Trophoblast cell (in vitro differentiated cells and primary cell): ENCODE measurements at regions not wholly inside any gene's neighbourhood (a gene's known extent, or its start where the extent isn't known, plus 50 kb on each side); places are given as distances from the start of the nearest gene placed in this dataset.

Experiments
- DNase-seq, 2 donors: peaks; one replicate each; pipeline ENCODE4 v3.0.0-alpha.2; 2016
- H2AFZ ChIP-seq: 2 replicates; pipeline ENCODE4 v1.6.1; 2013; ENCODE audit warnings: low read length, moderate library complexity, mild to moderate bottlenecking; ENCODE audit not compliant: insufficient read depth, poor library complexity
- H2AK5ac ChIP-seq: 2 replicates; pipeline ENCODE4 v1.6.1; 2013; ENCODE audit warnings: mild to moderate bottlenecking, low read length
- H2BK120ac ChIP-seq: 2 replicates; pipeline ENCODE4 v1.6.1; 2013; ENCODE audit warnings: low read length, mild to moderate bottlenecking, moderate library complexity; ENCODE audit not compliant: insufficient read depth, poor library complexity
- H2BK12ac ChIP-seq: 2 replicates; pipeline ENCODE4 v1.6.1; 2013; ENCODE audit warnings: mild to moderate bottlenecking, low read length, moderate library complexity
- H2BK5ac ChIP-seq: 2 replicates; pipeline ENCODE4 v1.6.1; 2013; ENCODE audit warnings: low read length, low read depth, moderate library complexity, mild to moderate bottlenecking; ENCODE audit not compliant: poor library complexity
- H3K14ac ChIP-seq: 2 replicates; pipeline ENCODE4 v1.6.1; 2013; ENCODE audit warnings: mild to moderate bottlenecking, low read length
- H3K18ac ChIP-seq: 2 replicates; pipeline ENCODE4 v1.6.1; 2013; ENCODE audit warnings: mild to moderate bottlenecking, low read length
- H3K23ac ChIP-seq: 2 replicates; pipeline ENCODE4 v1.6.1; 2013; ENCODE audit warnings: low read length
- H3K27ac ChIP-seq: 2 replicates; pipeline ENCODE4 v1.5.1; 2013; ENCODE audit warnings: low read depth, mild to moderate bottlenecking, inconsistent platforms, low read length, moderate library complexity
- H3K27me3 ChIP-seq: 2 replicates; pipeline ENCODE4 v1.6.1; 2013; ENCODE audit warnings: inconsistent platforms, mild to moderate bottlenecking, low read length, moderate library complexity; ENCODE audit not compliant: insufficient read depth
- H3K36me3 ChIP-seq, 2 experiments: 1 replicate in 1 of 2; 2 replicates in 1 of 2; pipeline ENCODE4 v1.6.1; 2013; ENCODE audit warnings: low read length in 2 of 2, mild to moderate bottlenecking in 2 of 2, moderate library complexity in 1 of 2; ENCODE audit not compliant: insufficient read depth in 2 of 2, control insufficient read depth in 1 of 2
- H3K4ac ChIP-seq: 2 replicates; pipeline ENCODE4 v1.6.1; 2013; ENCODE audit warnings: low read depth, mild to moderate bottlenecking, low read length, moderate library complexity
- H3K4me1 ChIP-seq, 2 experiments: 1 replicate in 1 of 2; 2 replicates in 1 of 2; pipeline ENCODE4 v1.6.1; 2013; ENCODE audit warnings: low read length in 2 of 2, mild to moderate bottlenecking in 2 of 2, moderate library complexity in 1 of 2; ENCODE audit not compliant: insufficient read depth in 2 of 2, control insufficient read depth in 1 of 2
- H3K4me2 ChIP-seq: 2 replicates; pipeline ENCODE4 v1.6.1; 2013; ENCODE audit warnings: inconsistent platforms, mild to moderate bottlenecking, low read length, moderate library complexity
- H3K4me3 ChIP-seq: 2 replicates; pipeline ENCODE4 v1.5.1; 2013; ENCODE audit warnings: mild to moderate bottlenecking, low read depth, low read length, inconsistent platforms
- H3K79me1 ChIP-seq: one replicate; pipeline ENCODE4 v1.6.1; 2013; ENCODE audit warnings: low read length
- H3K79me2 ChIP-seq: 2 replicates; pipeline ENCODE4 v1.6.1; 2013; ENCODE audit warnings: low read length, mild to moderate bottlenecking; ENCODE audit not compliant: control insufficient read depth, insufficient read depth, poor library complexity
- H3K9ac ChIP-seq: 2 replicates; pipeline ENCODE4 v1.6.1; 2013; ENCODE audit warnings: mild to moderate bottlenecking, low read length
- H3K9me3 ChIP-seq: 2 replicates; pipeline ENCODE4 v1.6.1; 2013; ENCODE audit warnings: low read depth, mild to moderate bottlenecking, control low read depth, inconsistent platforms, low read length; ENCODE audit not compliant: insufficient read depth
- H4K12ac ChIP-seq: 2 replicates; pipeline ENCODE4 v1.6.1; 2013; ENCODE audit warnings: low read depth, mild to moderate bottlenecking, low read length, moderate library complexity
- H4K8ac ChIP-seq: 2 replicates; pipeline ENCODE4 v1.6.1; 2013; ENCODE audit warnings: low read depth, mild to moderate bottlenecking, low read length, moderate library complexity
- H4K91ac ChIP-seq: one replicate; pipeline ENCODE4 v1.6.1; 2013; ENCODE audit warnings: low read depth, mild to moderate bottlenecking, low read length, moderate library complexity
- WGBS: extraction: QIAGEN DNeasy Blood & Tissue Kit; methylation state at CpG from one replicate; pipeline ENCODE4 v1.1.7; 2013; ENCODE audit warnings: missing lambda C conversion rate; ENCODE audit not compliant: insufficient read length, insufficient coverage; ENCODE audit errors: extremely low coverage; 5-methylcytosine and 5-hydroxymethylcytosine counted together

- no peak overlapping the region for H2BK5ac ChIP-seq
- no CpG with 5 or more reads among the region's 1 CpG for WGBS
Observed at GRCh38 chr3:110123946-110124345, 786.6 kb upstream of the DPPA4 start.

DNA sequence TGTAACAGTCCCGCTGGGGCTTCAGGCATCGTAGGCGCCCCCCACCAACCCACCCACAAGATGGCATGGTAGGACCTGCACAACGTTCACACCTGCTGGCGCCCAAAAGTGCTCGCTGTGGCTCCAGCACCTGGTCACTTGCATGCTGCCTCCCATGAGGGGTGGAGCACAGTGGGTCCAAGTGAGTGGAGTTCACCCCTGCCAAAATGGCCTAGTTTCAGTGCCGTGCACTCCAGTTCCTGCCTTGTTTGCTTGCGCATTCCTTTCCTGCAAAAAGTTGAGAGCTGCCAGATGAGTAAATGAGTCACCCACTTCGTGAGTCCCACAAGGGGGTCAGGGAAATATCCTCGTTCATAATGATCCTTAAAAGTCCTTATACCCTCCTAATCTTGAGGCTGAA, 788.7 kb upstream of the DPPA4 start:
- Histone ChIP-seq H3K27me3 (no peaks in the 10 kb centered on the region), H2BK12ac (no peak overlapping the region), H4K8ac (no peak overlapping the region), H3K79me1 (no peaks in the 10 kb centered on the region), H2AK5ac (no peak overlapping the region), H3K18ac (no peak overlapping the region), H3K79me2 (no peaks in the 10 kb centered on the region), H2AFZ (no peak overlapping the region), H3K9ac (no peak overlapping the region), H3K9me3 (no peaks in the 10 kb centered on the region), H4K91ac (no peak overlapping the region), H3K14ac (no peak overlapping the region), H2BK5ac (no peak overlapping the region), H3K27ac (no peak overlapping the region), H3K36me3 (no peaks in the 10 kb centered on the region), H3K4me3 (no peak overlapping the region), H3K4ac (no peak overlapping the region), H3K23ac (no peak overlapping the region), H4K12ac (no peak overlapping the region), H2BK120ac (no peak overlapping the region), H3K4me2 (no peak overlapping the region), H3K4me1 (peaks cover 0 to 2% of the 10 kb centered on the region in 2 experiments)
- no CpG with 5 or more reads among the region's 10 CpGs for WGBS
- no peak for DNase-seq

More at GRCh38 chr3:110123946-110124345, 786.6 kb upstream of the DPPA4 start:
- Histone ChIP-seq H3K18ac (no peak overlapping the region), H4K91ac (no peak overlapping the region), H4K12ac (no peak overlapping the region), H3K79me1 (no peaks in the 10 kb centered on the region), H3K4me3 (no peak overlapping the region), H2AK5ac (no peak overlapping the region), H3K79me2 (no peaks in the 10 kb centered on the region), H2BK12ac (no peak overlapping the region), H3K9me3 (no peaks in the 10 kb centered on the region), H3K36me3 (no peaks in the 10 kb centered on the region), H3K27ac (no peak overlapping the region), H2AFZ (no peak overlapping the region), H3K4me2 (no peak overlapping the region), H3K4me1 (peaks cover 0 to 2% of the 10 kb centered on the region in 2 experiments), H3K23ac (no peak overlapping the region), H3K4ac (no peak overlapping the region), H4K8ac (no peak overlapping the region), H3K9ac (no peak overlapping the region), H3K14ac (no peak overlapping the region), H2BK120ac (no peak overlapping the region), H3K27me3 (no peaks in the 10 kb centered on the region)
- DNase-seq = no peak

GRCh38 chr3:110133971-110134370, 796.6 kb upstream of the DPPA4 start:
- no peaks in the 10 kb centered on the region for H3K79me1 ChIP-seq
- H3K23ac ChIP-seq = no peak overlapping the region
- no peak overlapping the region for H3K14ac ChIP-seq
- no peak overlapping the region for H2BK120ac ChIP-seq
- DNase-seq = no peak
- H3K9ac ChIP-seq = no peak overlapping the region
- H3K4ac ChIP-seq = no peak overlapping the region
- H3K27ac ChIP-seq = no peak overlapping the region
- no peak overlapping the region for H2BK12ac ChIP-seq
- H3K4me3 ChIP-seq = no peak overlapping the region
- H3K18ac ChIP-seq = no peak overlapping the region
- no peak overlapping the region for H2AK5ac ChIP-seq
- H4K8ac ChIP-seq = no peak overlapping the region
- H2AFZ ChIP-seq = no peak overlapping the region
- no peak overlapping the region for H4K91ac ChIP-seq
- H2BK5ac ChIP-seq = no peak overlapping the region
- no peak overlapping the region for H3K4me2 ChIP-seq
- H3K27me3 ChIP-seq = no peaks in the 10 kb centered on the region
- no peaks in the 10 kb centered on the region for H3K4me1 ChIP-seq
- no peaks in the 10 kb centered on the region for H3K36me3 ChIP-seq
- WGBS = no CpG with 5 or more reads among the region's 2 CpGs
- no peaks in the 10 kb centered on the region for H3K9me3 ChIP-seq
- H3K79me2 ChIP-seq = no peaks in the 10 kb centered on the region
- H4K12ac ChIP-seq = no peak overlapping the region

- no CpG with 5 or more reads among the region's 4 CpGs for WGBS
- Histone ChIP-seq H4K91ac (no peak overlapping the region), H4K12ac (no peak overlapping the region), H3K4me1 (no peaks in the 10 kb centered on the region), H3K4me2 (no peak overlapping the region), H4K8ac (no peak overlapping the region), H2BK5ac (no peak overlapping the region), H3K14ac (no peak overlapping the region), H2BK12ac (no peak overlapping the region), H3K27me3 (no peaks in the 10 kb centered on the region), H3K27ac (no peak overlapping the region), H3K36me3 (no peaks in the 10 kb centered on the region), H2AFZ (no peak overlapping the region), H3K9ac (no peak overlapping the region), H3K23ac (no peak overlapping the region), H2BK120ac (no peak overlapping the region), H3K9me3 (no peaks in the 10 kb centered on the region), H3K79me1 (no peaks in the 10 kb centered on the region), H3K4me3 (no peak overlapping the region), H2AK5ac (no peak overlapping the region), H3K4ac (no peak overlapping the region), H3K18ac (no peak overlapping the region), H3K79me2 (no peaks in the 10 kb centered on the region)
- DNase-seq = no peak
Observed at GRCh38 chr3:110139048-110139447, 801.7 kb upstream of the DPPA4 start.
